K562 (cell line): ENCODE measurements at regions not wholly inside any gene's neighbourhood (a gene's known extent, or its start where the extent isn't known, plus 50 kb on each side); places are given as distances from the start of the nearest gene placed in this dataset.

ENCODE experiments used
- ATAC-seq: fragments of 200-7000 bp; cut with Tn5 transposase; 3 replicates; pipeline ENCODE4 v1.9.1; 2020; ENCODE audit warnings: moderate library complexity
- BruUV-seq: library from RNA; stranded (reverse); fragments of 400-500 nt; replicated peaks from 2 replicates; lab custom pipeline; 2021; lab: Mats Ljungman, UMichigan
- CTCF ChIA-PET: fragments of 300-600 bp; formaldehyde crosslinking; extraction: SDS; loops from one replicate; lab custom pipeline; 2021; ENCODE audit warnings: low intra/inter-chr PET ratio; lab: Yijun Ruan, JAX
- POLR2A ChIA-PET: fragments of 300-600, 350-650 bp; sonication (Branson Sonifier 250); formaldehyde crosslinking; extraction: SDS; loops from one replicate; lab custom pipeline; 2021; ENCODE audit warnings: antibody characterized with exemption, inconsistent platforms; lab: Yijun Ruan, JAX
- DNase-seq, 4 experiments: peaks; one replicate each; pipeline versions ENCODE4 v3.0.0 to v3.0.0-alpha.2; 2011 to 2018; ENCODE audit warnings: low spot score in 3 of 4, mixed read lengths in 3 of 4; ENCODE audit errors: extremely low read depth in 1 of 4
- FAIRE-seq: peaks from 2 replicates; lab custom pipeline; 2011; peaks lifted over from hg19 to GRCh38; lab: Jason Lieb, UNC
- H2AFZ ChIP-seq: 2 replicates; pipeline ENCODE4 v1.6.0; 2011; ENCODE audit warnings: low read depth, low read length, control low read depth, inconsistent platforms
- H3K27ac ChIP-seq: fragments of 200-600 bp; 3 replicates; pipeline ENCODE4 v1.8.0; 2011; ENCODE audit warnings: low read depth, mild to moderate bottlenecking, control low read depth, inconsistent platforms, low read length, moderate library complexity, mixed read lengths; ENCODE audit errors: extremely low read depth
- H3K27me3 ChIP-seq, 2 experiments: fragments of 300-600 bp in 1 of 2; 2 replicates in 1 of 2; 3 replicates in 1 of 2; pipeline versions ENCODE4 v1.6.0 to v1.8.0; 2011; ENCODE audit warnings: inconsistent platforms in 2 of 2, low read length in 2 of 2, mild to moderate bottlenecking in 1 of 2, mixed read lengths in 1 of 2, moderate library complexity in 1 of 2; ENCODE audit not compliant: control insufficient read depth in 2 of 2, insufficient read depth in 2 of 2
- H3K36me3 ChIP-seq: fragments of 300-600 bp; 3 replicates; pipeline ENCODE4 v1.8.0; 2011; ENCODE audit warnings: mild to moderate bottlenecking, low read length, inconsistent platforms; ENCODE audit not compliant: control insufficient read depth, insufficient read depth
- H3K4me1 ChIP-seq, 2 experiments: fragments of 200-600 bp in 1 of 2; replicated peaks in 1 of 2; 2 replicates in 1 of 2; 3 replicates in 1 of 2; pipeline versions ENCODE4 v1.5.1 to v1.8.0; 2011; ENCODE audit warnings: inconsistent platforms in 2 of 2, low read length in 2 of 2, mild to moderate bottlenecking in 1 of 2, mixed read lengths in 1 of 2, moderate library complexity in 1 of 2; ENCODE audit not compliant: control insufficient read depth in 2 of 2, insufficient read depth in 2 of 2
- H3K4me2 ChIP-seq: 2 replicates; pipeline ENCODE4 v1.6.1; 2011; ENCODE audit warnings: low read length, control low read depth, inconsistent platforms, mixed read lengths; ENCODE audit not compliant: insufficient read depth
- H3K4me3 ChIP-seq: fragments of 200-600 bp; sonication (generic), shearing (Covaris generic); 2 replicates; pipeline ENCODE4 v1.5.1; 2016; ENCODE audit warnings: control low read depth, inconsistent platforms
- H3K79me2 ChIP-seq: fragments of 200-600 bp; 3 replicates; pipeline ENCODE4 v1.8.0; 2011; ENCODE audit warnings: low read length, inconsistent platforms; ENCODE audit not compliant: control insufficient read depth, insufficient read depth
- H3K9ac ChIP-seq, 2 experiments: 2 replicates each; pipeline versions ENCODE4 v1.6.0 to v1.6.1; 2011; ENCODE audit warnings: low read depth in 2 of 2, low read length in 2 of 2, control low read depth in 1 of 2, inconsistent platforms in 1 of 2, mild to moderate bottlenecking in 1 of 2, mixed read lengths in 1 of 2; ENCODE audit not compliant: insufficient read depth in 1 of 2
- H3K9me1 ChIP-seq: one replicate; pipeline ENCODE4 v1.6.0; 2011; ENCODE audit warnings: inconsistent platforms, mild to moderate bottlenecking, low read length, moderate library complexity; ENCODE audit not compliant: control insufficient read depth, insufficient read depth
- H3K9me3 ChIP-seq: replicated peaks from 2 replicates; pipeline ENCODE4 v1.5.1; 2011; ENCODE audit warnings: low read depth, low read length, inconsistent platforms; ENCODE audit not compliant: control insufficient read depth, insufficient read depth
- H4K20me1 ChIP-seq: replicated peaks from 2 replicates; pipeline ENCODE4 v1.6.1; 2011; ENCODE audit warnings: low read length, inconsistent platforms, mixed read lengths; ENCODE audit not compliant: control insufficient read depth, insufficient read depth
- CEBPZ ChIP-seq: fragments of 150-350 bp; IDR thresholded peaks from 2 replicates; pipeline ENCODE4 v1.6.1; 2014; ENCODE audit warnings: low read depth, mild to moderate bottlenecking, low read length, borderline replicate concordance
- CLOCK ChIP-seq: fragments of 250-450 bp; sonication (Bioruptor Pico); IDR thresholded peaks from 2 replicates; pipeline ENCODE4 v1.4.0; 2020; ENCODE audit warnings: mild to moderate bottlenecking, moderate library complexity, borderline replicate concordance
- DACH1 ChIP-seq: fragments of 450-650 bp; IDR thresholded peaks from 2 replicates; pipeline ENCODE4 v1.6.1; 2018; ENCODE audit not compliant: partially characterized antibody
- E2F3 ChIP-seq: fragments of 250-450 bp; sonication (Bioruptor Pico); IDR thresholded peaks from 2 replicates; pipeline ENCODE4 v1.4.0; 2020; ENCODE audit warnings: mild to moderate bottlenecking
- ELF4 ChIP-seq: fragments of 450-650 bp; formaldehyde crosslinking; IDR thresholded peaks from 2 replicates; pipeline ENCODE4 v1.4.0; 2022; ENCODE audit warnings: missing genetic modification characterization
- JUN ChIP-seq, 2 experiments: sonication (generic) in 1 of 2; formaldehyde crosslinking in 1 of 2; IDR thresholded peaks; 2 replicates each; pipeline versions ENCODE4 v1.6.1 to v1.8.0; 2012 to 2022; ENCODE audit warnings: borderline replicate concordance in 2 of 2, mild to moderate bottlenecking in 2 of 2, improper control_type of control experiment in 1 of 2, low read depth in 1 of 2, low read length in 1 of 2, missing genetic modification reagents in 1 of 2
- NCOA1 ChIP-seq: fragments of 450-650 bp; IDR thresholded peaks from 2 replicates; pipeline ENCODE4 v1.6.1; 2016; ENCODE audit warnings: low read depth
- NFXL1 ChIP-seq: fragments of 450-650 bp; formaldehyde crosslinking; IDR thresholded peaks from 2 replicates; pipeline ENCODE4 v1.4.0; 2021; ENCODE audit warnings: mild to moderate bottlenecking
- PHF21A ChIP-seq: fragments of 450-650 bp; IDR thresholded peaks from 2 replicates; pipeline ENCODE4 v1.6.1; 2017; ENCODE audit warnings: low read depth, borderline replicate concordance
- RBM22 ChIP-seq: fragments of 200-400 bp; formaldehyde crosslinking; IDR thresholded peaks from 2 replicates; pipeline ENCODE4 v1.6.1; 2018; ENCODE audit warnings: low read length, low read depth; ENCODE audit not compliant: poor library complexity, severe bottlenecking
- RBM34 ChIP-seq: fragments of 200-400 bp; formaldehyde crosslinking; IDR thresholded peaks from 2 replicates; pipeline ENCODE4 v1.6.1; 2018; ENCODE audit warnings: low read length, borderline replicate concordance; ENCODE audit not compliant: insufficient read depth
- SMAD3 ChIP-seq: fragments of 450-650 bp; formaldehyde crosslinking; conservative IDR thresholded peaks from 2 replicates; pipeline ENCODE4 v1.4.0; 2020; ENCODE audit warnings: mild to moderate bottlenecking
- SMARCA4 ChIP-seq: fragments of 450-650 bp; IDR thresholded peaks from 2 replicates; pipeline ENCODE4 v1.6.1; 2016
- SP2 ChIP-seq: IDR thresholded peaks from 2 replicates; pipeline ENCODE4 v1.6.1; 2011; ENCODE audit warnings: mild to moderate bottlenecking, low read depth, low read length, moderate library complexity; ENCODE audit not compliant: poor library complexity, severe bottlenecking; ENCODE audit errors: extremely low read depth
- STAT5B ChIP-seq: fragments of 250-450 bp; sonication (Bioruptor Pico); IDR thresholded peaks from 2 replicates; pipeline ENCODE4 v1.8.0; 2021; ENCODE audit warnings: mild to moderate bottlenecking, inconsistent platforms
- ZSCAN29 ChIP-seq: fragments of 450-650 bp; IDR thresholded peaks from 2 replicates; pipeline ENCODE4 v1.6.1; 2017
- WGBS: fragments of 100-300 bp; shearing (Covaris generic); methylation state at CpG from one replicate; pipeline ENCODE4 v1.1.6; 2016; ENCODE audit warnings: low coverage, mixed read lengths; ENCODE audit not compliant: insufficient coverage; ENCODE audit errors: missing lambda C conversion rate; 5-methylcytosine and 5-hydroxymethylcytosine counted together
- in situ Hi-C: fragments of 300-500 bp; cut with MboI; formaldehyde crosslinking; loops from 4 replicates; pipeline ENCODE4 v1.15.0; 2018; ENCODE audit warnings: inconsistent platforms, mixed read lengths
- intact Hi-C: fragments of 100-400 bp; cut with micrococcal nuclease; formaldehyde crosslinking; loops from 2 replicates; pipeline ENCODE4 v1.14.2; 2022

GRCh38 chr10:27349987-27350386 lies 109.4 kb upstream of the ACBD5 start:
- intact Hi-C loops (loop anchor here (10.0 kb wide), 2 partner anchors 625 to 725 kb away; no protein-coding TSS in a partner anchor), in situ Hi-C loops (no loop called here)
- ChIA-PET POLR2A (no interaction called here), CTCF (no interaction called here)
- BruUV-seq = no TSS peak
- Histone ChIP-seq H3K4me1 (peaks cover 0 to 3% of the 10 kb centered on the region in 2 experiments; a peak in 2 of 5 replicates), H3K4me2 (no peak overlapping the region), H3K27me3 (peaks cover 5% of the 10 kb centered on the region in 2 experiments; a peak in 4 of 5 replicates), H2AFZ (no peak overlapping the region), H3K79me2 (no peaks in the 10 kb centered on the region), H3K27ac (no peak overlapping the region), H3K36me3 (no peaks in the 10 kb centered on the region), H3K9me3 (no peaks in the 10 kb centered on the region), H3K9me1 (no peaks in the 10 kb centered on the region), H3K4me3 (no peak overlapping the region), H3K9ac (no peak overlapping the region), H4K20me1 (no peaks in the 10 kb centered on the region)
- WGBS = 19% methylated on average over 18 of the region's 20 CpGs
- DNase-seq (no peak), ATAC-seq (no peak), FAIRE-seq (peak; percentile 74)
- no peak for TF ChIP-seq CLOCK (CRISPR knock-in tag)
- no peak for TF ChIP-seq CEBPZ
- TF ChIP-seq PHF21A = no peak
- no peak for TF ChIP-seq ELF4
- TF ChIP-seq ZSCAN29 = no peak
- no peak for TF ChIP-seq SP2
- no peak for TF ChIP-seq SMAD3 (CRISPR knock-in tag)
- TF ChIP-seq RBM22 = no peak
- no peak for TF ChIP-seq JUN (IDR thresholded peaks at IDR 0.05; ENCODE audit: borderline replicate concordance, low read depth, low read length)
- TF ChIP-seq JUN (CRISPR knock-in tag; IDR thresholded peaks at IDR 0.05; ENCODE audit: borderline replicate concordance) = no peak
- TF ChIP-seq E2F3 (CRISPR knock-in tag) = no peak
- no peak for TF ChIP-seq NCOA1
- TF ChIP-seq RBM34 = no peak
- TF ChIP-seq SMARCA4 = no peak
- no peak for TF ChIP-seq STAT5B
- TF ChIP-seq DACH1 = no peak
- TF ChIP-seq NFXL1 (CRISPR knock-in tag) = no peak
